ENCODE measurements at regions not wholly inside any gene's neighbourhood (a gene's known extent, or its start where the extent isn't known, plus 50 kb on each side); places are given as distances from the start of the nearest gene placed in this dataset.

DNA sequence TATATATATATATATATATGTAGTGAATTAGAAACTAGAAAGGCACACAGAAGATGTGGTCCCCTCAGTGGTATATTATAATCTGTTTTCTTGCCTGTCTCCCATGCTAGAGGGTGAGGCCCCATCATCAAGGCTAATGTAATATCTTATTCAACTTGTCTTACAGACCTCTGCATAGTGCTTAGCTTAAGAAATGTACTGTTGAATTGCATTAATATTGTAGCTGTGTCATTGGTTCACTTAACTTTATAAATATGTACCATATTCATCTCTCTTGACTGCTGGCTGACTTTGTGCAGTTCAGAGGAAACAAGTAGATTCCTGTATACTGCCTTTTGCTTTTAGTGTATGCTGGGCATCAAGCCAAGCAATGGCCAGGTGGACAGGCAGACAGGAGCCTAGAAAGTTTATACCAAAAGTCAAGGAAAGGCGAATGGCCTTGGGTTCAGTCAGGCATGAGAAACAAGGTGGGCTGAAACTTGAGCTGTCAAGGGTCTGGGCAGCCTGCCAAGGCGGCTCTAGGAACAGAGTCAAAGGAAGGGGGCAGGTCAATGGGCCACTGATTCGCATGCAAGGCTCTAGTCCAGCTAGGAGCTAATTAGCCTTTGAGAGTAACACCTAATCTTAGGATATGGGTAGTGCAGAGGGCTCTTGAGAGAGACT lies 78.8 kb upstream of the LEF1 start:
- no peak overlapping the region for H2AFZ ChIP-seq (ENCODE audit: insufficient read depth, low read depth, low read length, poor library complexity, severe bottlenecking)
- H3K4me1 ChIP-seq (ENCODE audit: control insufficient read depth in 1 of 2, insufficient read depth in 2 of 2, low read length in 2 of 2) = no peaks in the 10 kb centered on the region
- Mint-ChIP-seq H3K36me3 (no peaks in the 10 kb centered on the region), H3K27ac (no peak overlapping the region), H3K4me3 (no peak overlapping the region), H3K27me3 (ENCODE audit: low read depth in 3 of 3) (peaks cover 0 to 1% (median 0%) of the 10 kb centered on the region in 3 donors), H3K4me1 (no peaks in the 10 kb centered on the region), H3K9me3 (peaks cover 0 to 10% (median 4%) of the 10 kb centered on the region in 7 donors)
- no peak overlapping the region for H3K27ac ChIP-seq (ENCODE audit: low read depth in 1 of 2, low read length in 2 of 2)
- no peaks in the 10 kb centered on the region for H3K79me2 ChIP-seq (ENCODE audit: insufficient read depth, low read length)
- no peaks in the 10 kb centered on the region for H3K9me3 ChIP-seq (replicated peaks in 1 of 2; ENCODE audit: control insufficient read depth in 1 of 2, insufficient read depth in 1 of 2, low read length in 2 of 2)
- no peak overlapping the region for H3K4me2 ChIP-seq (replicated peaks; ENCODE audit: extremely low read depth, low read length, poor library complexity, severe bottlenecking)
- no peaks in the 10 kb centered on the region for H3K27me3 ChIP-seq (ENCODE audit: control insufficient read depth in 2 of 2, insufficient read depth in 2 of 2, low read length in 2 of 2)
- H4K20me1 ChIP-seq (ENCODE audit: insufficient read depth, low read length) = no peaks in the 10 kb centered on the region
- H3K9ac ChIP-seq (ENCODE audit: insufficient read depth, low read length, poor library complexity, severe bottlenecking) = no peak overlapping the region
- TF ChIP-seq, protein P1, sequence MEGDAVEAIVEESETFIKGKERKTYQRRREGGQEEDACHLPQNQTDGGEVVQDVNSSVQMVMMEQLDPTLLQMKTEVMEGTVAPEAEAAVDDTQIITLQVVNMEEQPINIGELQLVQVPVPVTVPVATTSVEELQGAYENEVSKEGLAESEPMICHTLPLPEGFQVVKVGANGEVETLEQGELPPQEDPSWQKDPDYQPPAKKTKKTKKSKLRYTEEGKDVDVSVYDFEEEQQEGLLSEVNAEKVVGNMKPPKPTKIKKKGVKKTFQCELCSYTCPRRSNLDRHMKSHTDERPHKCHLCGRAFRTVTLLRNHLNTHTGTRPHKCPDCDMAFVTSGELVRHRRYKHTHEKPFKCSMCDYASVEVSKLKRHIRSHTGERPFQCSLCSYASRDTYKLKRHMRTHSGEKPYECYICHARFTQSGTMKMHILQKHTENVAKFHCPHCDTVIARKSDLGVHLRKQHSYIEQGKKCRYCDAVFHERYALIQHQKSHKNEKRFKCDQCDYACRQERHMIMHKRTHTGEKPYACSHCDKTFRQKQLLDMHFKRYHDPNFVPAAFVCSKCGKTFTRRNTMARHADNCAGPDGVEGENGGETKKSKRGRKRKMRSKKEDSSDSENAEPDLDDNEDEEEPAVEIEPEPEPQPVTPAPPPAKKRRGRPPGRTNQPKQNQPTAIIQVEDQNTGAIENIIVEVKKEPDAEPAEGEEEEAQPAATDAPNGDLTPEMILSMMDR (IDR thresholded peaks at IDR 0.05) = no peak
- H3K36me3 ChIP-seq (replicated peaks in 1 of 2; ENCODE audit: control insufficient read depth in 1 of 2, insufficient read depth in 2 of 2, low read length in 2 of 2) = no peaks in the 10 kb centered on the region
- no peak overlapping the region for H3K4me3 ChIP-seq (replicated peaks in 1 of 3; ENCODE audit: low read depth in 2 of 3, low read length in 3 of 3)
- 75% methylated on average over 2 of the region's 3 CpGs for WGBS (ENCODE audit: insufficient coverage)
- intact Hi-C loops (cut with micrococcal nuclease) = no loop called here
- no peak for DNase-seq

DNA sequence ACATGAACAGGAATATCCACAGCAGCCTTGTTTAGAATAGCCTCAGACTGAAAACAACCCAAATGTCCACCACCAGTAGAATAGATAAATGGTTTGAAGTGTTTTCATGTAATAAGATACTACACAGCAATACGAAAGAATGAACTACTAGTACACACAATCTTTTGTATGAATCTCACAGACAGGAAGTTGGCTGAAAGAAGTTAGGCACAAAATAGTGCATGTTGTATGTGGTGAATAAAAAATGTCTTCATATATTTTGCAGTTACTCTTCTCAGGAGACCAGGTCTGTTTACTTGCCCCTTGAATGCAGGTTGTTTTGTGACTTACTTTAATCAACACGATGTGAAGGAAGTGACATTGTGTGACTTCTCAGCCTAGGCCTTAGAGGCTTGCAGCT lies 75.9 kb upstream of the LEF1 start:
- no peak overlapping the region for H2AFZ ChIP-seq (ENCODE audit: insufficient read depth, low read depth, low read length, poor library complexity, severe bottlenecking)
- intact Hi-C loops (cut with micrococcal nuclease) = no loop called here

More for the DNA sequence above, 75.9 kb upstream of the LEF1 start:
- Mint-ChIP-seq H3K36me3 (no peaks in the 10 kb centered on the region), H3K9me3 (peaks cover 0 to 5% (median 2%) of the 10 kb centered on the region in 7 donors), H3K27ac (no peak overlapping the region), H3K4me3 (no peak overlapping the region), H3K27me3 (ENCODE audit: low read depth in 3 of 3) (peaks cover 0 to 1% (median 0%) of the 10 kb centered on the region in 3 donors), H3K4me1 (no peaks in the 10 kb centered on the region)
- no peak overlapping the region for H3K9ac ChIP-seq (ENCODE audit: insufficient read depth, low read length, poor library complexity, severe bottlenecking)
- no CpG with 5 or more reads among the region's 2 CpGs for WGBS (ENCODE audit: insufficient coverage)
- H4K20me1 ChIP-seq (ENCODE audit: insufficient read depth, low read length) = no peaks in the 10 kb centered on the region
- H3K27me3 ChIP-seq (ENCODE audit: control insufficient read depth in 2 of 2, insufficient read depth in 2 of 2, low read length in 2 of 2) = no peaks in the 10 kb centered on the region
- TF ChIP-seq, protein P1 (IDR thresholded peaks at IDR 0.05) = no peak
- H3K36me3 ChIP-seq (replicated peaks in 1 of 2; ENCODE audit: control insufficient read depth in 1 of 2, insufficient read depth in 2 of 2, low read length in 2 of 2) = no peaks in the 10 kb centered on the region
- no peaks in the 10 kb centered on the region for H3K4me1 ChIP-seq (ENCODE audit: control insufficient read depth in 1 of 2, insufficient read depth in 2 of 2, low read length in 2 of 2)
- H3K4me2 ChIP-seq (replicated peaks; ENCODE audit: extremely low read depth, low read length, poor library complexity, severe bottlenecking) = no peak overlapping the region
- no peaks in the 10 kb centered on the region for H3K79me2 ChIP-seq (ENCODE audit: insufficient read depth, low read length)
- H3K27ac ChIP-seq (ENCODE audit: low read depth in 1 of 2, low read length in 2 of 2) = no peak overlapping the region
- H3K4me3 ChIP-seq (replicated peaks in 1 of 3; ENCODE audit: low read depth in 2 of 3, low read length in 3 of 3) = no peak overlapping the region
- DNase-seq = no peak
- no peaks in the 10 kb centered on the region for H3K9me3 ChIP-seq (replicated peaks in 1 of 2; ENCODE audit: control insufficient read depth in 1 of 2, insufficient read depth in 1 of 2, low read length in 2 of 2)
